ENCODE measurements at regions not wholly inside any gene's neighbourhood (a gene's known extent, or its start where the extent isn't known, plus 50 kb on each side); places are given as distances from the start of the nearest gene placed in this dataset.

DNA sequence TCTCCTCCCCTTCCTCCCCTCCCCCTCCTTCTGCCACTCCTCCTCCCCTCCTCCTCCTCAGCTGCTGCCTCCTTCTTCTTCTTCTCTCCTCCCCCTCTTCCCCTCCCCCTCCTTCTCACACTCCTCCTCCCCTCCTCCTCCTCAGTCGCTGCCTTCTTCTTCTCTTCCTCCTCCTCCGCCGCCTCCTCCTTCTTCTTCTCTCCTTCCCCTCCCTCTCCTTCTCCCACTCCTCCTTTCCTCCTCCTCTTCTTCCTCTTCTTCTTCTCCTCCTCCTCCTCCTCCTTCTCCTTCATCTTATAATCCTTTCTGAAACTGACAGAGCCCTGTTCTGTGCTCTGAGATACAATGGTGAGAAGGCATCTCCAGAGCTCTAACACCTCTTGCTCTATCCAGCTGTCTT, 73.1 kb upstream of the DCD start:
- no peak for TF ChIP-seq CTCF (IDR thresholded peaks at IDR 0.05)
- TF ChIP-seq POLR2A (IDR thresholded peaks at IDR 0.05), result no peak
- no peak for TF ChIP-seq EP300 (IDR thresholded peaks at IDR 0.05)
- TF ChIP-seq POLR2AphosphoS5 (IDR thresholded peaks at IDR 0.05), result no peak
